K562 (cell line): ENCODE measurements at regions not wholly inside any gene's neighbourhood (a gene's known extent, or its start where the extent isn't known, plus 50 kb on each side); places are given as distances from the start of the nearest gene placed in this dataset.

Experiments used
- ATAC-seq: fragments of 200-7000 bp; cut with Tn5 transposase; 3 replicates; pipeline ENCODE4 v1.9.1; 2020; ENCODE audit warnings: moderate library complexity
- BruUV-seq: library from RNA; stranded (reverse); fragments of 400-500 nt; replicated peaks from 2 replicates; lab custom pipeline; 2021; lab: Mats Ljungman, UMichigan
- CTCF ChIA-PET: fragments of 300-600 bp; formaldehyde crosslinking; extraction: SDS; loops from one replicate; lab custom pipeline; 2021; ENCODE audit warnings: low intra/inter-chr PET ratio; lab: Yijun Ruan, JAX
- POLR2A ChIA-PET: fragments of 300-600, 350-650 bp; sonication (Branson Sonifier 250); formaldehyde crosslinking; extraction: SDS; loops from one replicate; lab custom pipeline; 2021; ENCODE audit warnings: antibody characterized with exemption, inconsistent platforms; lab: Yijun Ruan, JAX
- DNase-seq, 4 experiments: peaks; one replicate each; pipeline versions ENCODE4 v3.0.0 to v3.0.0-alpha.2; 2011 to 2018; ENCODE audit warnings: low spot score in 3 of 4, mixed read lengths in 3 of 4; ENCODE audit errors: extremely low read depth in 1 of 4
- FAIRE-seq: peaks from 2 replicates; lab custom pipeline; 2011; peaks lifted over from hg19 to GRCh38; lab: Jason Lieb, UNC
- H2AFZ ChIP-seq: 2 replicates; pipeline ENCODE4 v1.6.0; 2011; ENCODE audit warnings: low read depth, low read length, control low read depth, inconsistent platforms
- H3K27ac ChIP-seq: fragments of 200-600 bp; 3 replicates; pipeline ENCODE4 v1.8.0; 2011; ENCODE audit warnings: low read depth, mild to moderate bottlenecking, control low read depth, inconsistent platforms, low read length, moderate library complexity, mixed read lengths; ENCODE audit errors: extremely low read depth
- H3K27me3 ChIP-seq, 2 experiments: fragments of 300-600 bp in 1 of 2; 2 replicates in 1 of 2; 3 replicates in 1 of 2; pipeline versions ENCODE4 v1.6.0 to v1.8.0; 2011; ENCODE audit warnings: inconsistent platforms in 2 of 2, low read length in 2 of 2, mild to moderate bottlenecking in 1 of 2, mixed read lengths in 1 of 2, moderate library complexity in 1 of 2; ENCODE audit not compliant: control insufficient read depth in 2 of 2, insufficient read depth in 2 of 2
- H3K36me3 ChIP-seq: fragments of 300-600 bp; 3 replicates; pipeline ENCODE4 v1.8.0; 2011; ENCODE audit warnings: mild to moderate bottlenecking, low read length, inconsistent platforms; ENCODE audit not compliant: control insufficient read depth, insufficient read depth
- H3K4me1 ChIP-seq, 2 experiments: fragments of 200-600 bp in 1 of 2; replicated peaks in 1 of 2; 2 replicates in 1 of 2; 3 replicates in 1 of 2; pipeline versions ENCODE4 v1.5.1 to v1.8.0; 2011; ENCODE audit warnings: inconsistent platforms in 2 of 2, low read length in 2 of 2, mild to moderate bottlenecking in 1 of 2, mixed read lengths in 1 of 2, moderate library complexity in 1 of 2; ENCODE audit not compliant: control insufficient read depth in 2 of 2, insufficient read depth in 2 of 2
- H3K4me2 ChIP-seq: 2 replicates; pipeline ENCODE4 v1.6.1; 2011; ENCODE audit warnings: low read length, control low read depth, inconsistent platforms, mixed read lengths; ENCODE audit not compliant: insufficient read depth
- H3K4me3 ChIP-seq: fragments of 200-600 bp; sonication (generic), shearing (Covaris generic); 2 replicates; pipeline ENCODE4 v1.5.1; 2016; ENCODE audit warnings: control low read depth, inconsistent platforms
- H3K79me2 ChIP-seq: fragments of 200-600 bp; 3 replicates; pipeline ENCODE4 v1.8.0; 2011; ENCODE audit warnings: low read length, inconsistent platforms; ENCODE audit not compliant: control insufficient read depth, insufficient read depth
- H3K9ac ChIP-seq, 2 experiments: 2 replicates each; pipeline versions ENCODE4 v1.6.0 to v1.6.1; 2011; ENCODE audit warnings: low read depth in 2 of 2, low read length in 2 of 2, control low read depth in 1 of 2, inconsistent platforms in 1 of 2, mild to moderate bottlenecking in 1 of 2, mixed read lengths in 1 of 2; ENCODE audit not compliant: insufficient read depth in 1 of 2
- H3K9me1 ChIP-seq: one replicate; pipeline ENCODE4 v1.6.0; 2011; ENCODE audit warnings: inconsistent platforms, mild to moderate bottlenecking, low read length, moderate library complexity; ENCODE audit not compliant: control insufficient read depth, insufficient read depth
- H3K9me3 ChIP-seq: replicated peaks from 2 replicates; pipeline ENCODE4 v1.5.1; 2011; ENCODE audit warnings: low read depth, low read length, inconsistent platforms; ENCODE audit not compliant: control insufficient read depth, insufficient read depth
- H4K20me1 ChIP-seq: replicated peaks from 2 replicates; pipeline ENCODE4 v1.6.1; 2011; ENCODE audit warnings: low read length, inconsistent platforms, mixed read lengths; ENCODE audit not compliant: control insufficient read depth, insufficient read depth
- ARID1B ChIP-seq: fragments of 450-650 bp; IDR thresholded peaks from 2 replicates; pipeline ENCODE4 v1.6.1; 2016; ENCODE audit warnings: antibody characterized with exemption, mild to moderate bottlenecking, inconsistent platforms
- KLF10 ChIP-seq: fragments of 250-450 bp; sonication (Bioruptor Pico); IDR thresholded peaks from 2 replicates; pipeline ENCODE4 v1.6.1; 2021; ENCODE audit warnings: matching md5 sums
- MTF1 ChIP-seq: fragments of 250-450 bp; sonication (Bioruptor Pico); IDR thresholded peaks from 2 replicates; pipeline ENCODE4 v1.9.0; 2021; ENCODE audit warnings: moderate library complexity, mild to moderate bottlenecking, inconsistent platforms, borderline replicate concordance
- MXD1 ChIP-seq: fragments of 250-450 bp; sonication (Bioruptor Pico); IDR thresholded peaks from 2 replicates; pipeline ENCODE4 v1.8.0; 2021; ENCODE audit warnings: borderline replicate concordance, mild to moderate bottlenecking, moderate library complexity; ENCODE audit not compliant: poor library complexity, severe bottlenecking
- POU5F1 ChIP-seq: fragments of 150-350 bp; IDR thresholded peaks from 2 replicates; pipeline ENCODE4 v1.6.1; 2014; ENCODE audit warnings: borderline replicate concordance, low read length, low read depth, mild to moderate bottlenecking; ENCODE audit not compliant: partially characterized antibody
- PURB ChIP-seq: sonication (generic); formaldehyde crosslinking; IDR thresholded peaks from 2 replicates; pipeline ENCODE4 v1.9.0; 2021; ENCODE audit warnings: low read depth, mild to moderate bottlenecking, missing genetic modification reagents
- SREBF1 ChIP-seq: fragments of 150-350 bp; IDR thresholded peaks from 2 replicates; pipeline ENCODE4 v1.6.1; 2014; ENCODE audit warnings: antibody characterized with exemption, low read depth, low read length, borderline replicate concordance
- ZNF12 ChIP-seq: sonication (generic); formaldehyde crosslinking; IDR thresholded peaks from 2 replicates; pipeline ENCODE4 v1.4.0; 2020; ENCODE audit warnings: mild to moderate bottlenecking, missing genetic modification reagents
- WGBS: fragments of 100-300 bp; shearing (Covaris generic); methylation state at CpG from one replicate; pipeline ENCODE4 v1.1.6; 2016; ENCODE audit warnings: low coverage, mixed read lengths; ENCODE audit not compliant: insufficient coverage; ENCODE audit errors: missing lambda C conversion rate; 5-methylcytosine and 5-hydroxymethylcytosine counted together
- in situ Hi-C: fragments of 300-500 bp; cut with MboI; formaldehyde crosslinking; loops from 4 replicates; pipeline ENCODE4 v1.15.0; 2018; ENCODE audit warnings: inconsistent platforms, mixed read lengths
- intact Hi-C: fragments of 100-400 bp; cut with micrococcal nuclease; formaldehyde crosslinking; loops from 2 replicates; pipeline ENCODE4 v1.14.2; 2022

GRCh38 chr4:123827511-123827910, 430.9 kb downstream of the SPRY1 start:
- H4K20me1 ChIP-seq, result no peaks in the 10 kb centered on the region
- intact Hi-C loops, result no loop called here
- no peak overlapping the region for H3K27ac ChIP-seq
- ATAC-seq (no peak), DNase-seq (no peak), FAIRE-seq (no peak)
- no peaks in the 10 kb centered on the region for H3K79me2 ChIP-seq
- no peak overlapping the region for H3K4me2 ChIP-seq
- H2AFZ ChIP-seq, result no peak overlapping the region
- H3K9ac ChIP-seq, result no peak overlapping the region
- no peak for TF ChIP-seq PURB (CRISPR knock-in tag)
- TF ChIP-seq KLF10 (CRISPR knock-in tag), result no peak
- no peak for TF ChIP-seq ZNF12 (CRISPR knock-in tag)
- TF ChIP-seq SREBF1, result no peak
- no peak for TF ChIP-seq ARID1B
- no peak for TF ChIP-seq POU5F1
- no peak for TF ChIP-seq MXD1
- TF ChIP-seq MTF1, result no peak
- H3K36me3 ChIP-seq, result no peaks in the 10 kb centered on the region
- 0% methylated on average over 2 of the region's 2 CpGs for WGBS
- ChIA-PET CTCF (no interaction called here), POLR2A (interaction anchor here (0.6 to 1.6 kb wide), 2 partner anchors 11 to 377 kb away, joined by 3 read pairs; no protein-coding TSS in a partner anchor)
- no peaks in the 10 kb centered on the region for H3K27me3 ChIP-seq
- no peaks in the 10 kb centered on the region for H3K9me3 ChIP-seq
- in situ Hi-C loops, result no loop called here
- no TSS peak for BruUV-seq
- no peaks in the 10 kb centered on the region for H3K4me1 ChIP-seq
- H3K9me1 ChIP-seq, result no peaks in the 10 kb centered on the region
- no peak overlapping the region for H3K4me3 ChIP-seq
